Tibial artery (tissue), 4 donors: ENCODE measurements at regions not wholly inside any gene's neighbourhood (a gene's known extent, or its start where the extent isn't known, plus 50 kb on each side); places are given as distances from the start of the nearest gene placed in this dataset.
"Not testable (repeated sequence)": the region's sequence is repeated elsewhere in the genome, so short reads cannot be mapped to it uniquely, and the experiment has no call there.

ENCODE experiments used
- DNase-seq, 2 donors: peaks; one replicate each; pipeline ENCODE4 v3.0.0-alpha.2; 2019
- H3K27ac ChIP-seq, 2 donors: fragments of 200-600 bp; sonication (generic) in 1 of 2; 1 replicate in 1 of 2; 2 replicates in 1 of 2; pipeline ENCODE4 v1.5.1; 2018 to 2019; ENCODE audit warnings: mild to moderate bottlenecking in 1 of 2
- H3K27me3 ChIP-seq, 2 donors: fragments of 200-600 bp; sonication (generic) in 1 of 2; one replicate each; pipeline versions ENCODE4 v1.5.1 to v1.6.0; 2016 to 2019
- H3K36me3 ChIP-seq, 3 donors: fragments of 200-600 bp; sonication (generic) in 2 of 3; one replicate each; pipeline ENCODE4 v1.5.1; 2016 to 2019; ENCODE audit warnings: mild to moderate bottlenecking in 2 of 3
- H3K4me1 ChIP-seq, 4 donors: fragments of 200-600 bp; sonication (generic) in 2 of 4; 1 replicate in 3 of 4; 2 replicates in 1 of 4; pipeline ENCODE4 v1.5.1; 2016 to 2019
- H3K4me3 ChIP-seq, 2 donors: fragments of 200-600 bp; sonication (generic) in 1 of 2; 1 replicate in 1 of 2; 2 replicates in 1 of 2; pipeline ENCODE4 v1.5.1; 2018 to 2019; ENCODE audit warnings: mild to moderate bottlenecking in 2 of 2
- H3K9me3 ChIP-seq, 3 donors: fragments of 200-600 bp; sonication (generic) in 1 of 3; one replicate each; pipeline ENCODE4 v1.5.1; 2016 to 2019
- CTCF ChIP-seq, 2 experiments: fragments of 200-600 bp in 1 of 2; fragments of 450-650 bp in 1 of 2; IDR thresholded peaks; one replicate each; pipeline ENCODE4 v1.5.1; 2017 to 2019; ENCODE audit warnings: antibody characterized with exemption in 2 of 2, mild to moderate bottlenecking in 1 of 2, moderate library complexity in 1 of 2
- intact Hi-C: fragments of 100-400 bp; cut with DNase I; formaldehyde crosslinking; loops from one replicate; pipeline ENCODE4 v1.15.0; 2023; ENCODE audit warnings: low total_unique reads

GRCh38 chr3:153631664-153632063, 469.6 kb downstream of the RAP2B start:
- H3K9me3 ChIP-seq, result no peaks in the 10 kb centered on the region
- intact Hi-C loops, result no loop called here

GRCh38 chr3:153633407-153633806, 471.4 kb downstream of the RAP2B start:
- Histone ChIP-seq H3K4me3 (no peak overlapping the region), H3K4me1 (no peaks in the 10 kb centered on the region), H3K27ac (no peak overlapping the region), H3K36me3 (no peaks in the 10 kb centered on the region), H3K27me3 (no peaks in the 10 kb centered on the region), H3K9me3 (no peaks in the 10 kb centered on the region)
- intact Hi-C loops, result no loop called here
- DNase-seq, result no peak
- no peak for TF ChIP-seq CTCF (IDR thresholded peaks at IDR 0.05)

More at GRCh38 chr3:153631664-153632063, 469.6 kb downstream of the RAP2B start:
- H3K27me3 ChIP-seq, result no peaks in the 10 kb centered on the region
- DNase-seq, result no peak
- TF ChIP-seq CTCF (IDR thresholded peaks at IDR 0.05), result no peak
- H3K27ac ChIP-seq, result no peak overlapping the region
- H3K4me1 ChIP-seq, result no peaks in the 10 kb centered on the region
- H3K36me3 ChIP-seq, result no peaks in the 10 kb centered on the region
- H3K4me3 ChIP-seq, result no peak overlapping the region

- no peaks in the 10 kb centered on the region for H3K36me3 ChIP-seq
- no peak for DNase-seq
- no peaks in the 10 kb centered on the region for H3K4me1 ChIP-seq
- H3K27ac ChIP-seq, result no peak overlapping the region
- no peak for TF ChIP-seq CTCF (IDR thresholded peaks at IDR 0.05)
- H3K9me3 ChIP-seq, result no peaks in the 10 kb centered on the region
- intact Hi-C loops, result no loop called here
- no peaks in the 10 kb centered on the region for H3K27me3 ChIP-seq
- no peak overlapping the region for H3K4me3 ChIP-seq
Measured at GRCh38 chr3:153634683-153635082, 472.7 kb downstream of the RAP2B start.

- H3K36me3 ChIP-seq, result no peaks in the 10 kb centered on the region
- intact Hi-C loops, result no loop called here
- H3K27me3 ChIP-seq, result no peaks in the 10 kb centered on the region
- no peak for TF ChIP-seq CTCF (IDR thresholded peaks at IDR 0.05)
- no peaks in the 10 kb centered on the region for H3K9me3 ChIP-seq
- no peak for DNase-seq
- no peaks in the 10 kb centered on the region for H3K4me1 ChIP-seq
- H3K4me3 ChIP-seq, result no peak overlapping the region
- no peak overlapping the region for H3K27ac ChIP-seq
Measured at GRCh38 chr3:153639631-153640030, 477.6 kb downstream of the RAP2B start.

GRCh38 chr3:153640689-153641665, 479.0 kb downstream of the RAP2B start:
- intact Hi-C loops, result no loop called here
- Histone ChIP-seq H3K4me1 (no peaks in the 10 kb centered on the region), H3K4me3 (no peak overlapping the region), H3K27me3 (no peaks in the 10 kb centered on the region), H3K9me3 (no peaks in the 10 kb centered on the region), H3K27ac (no peak overlapping the region), H3K36me3 (no peaks in the 10 kb centered on the region)
- TF ChIP-seq CTCF (IDR thresholded peaks at IDR 0.05), result no peak
- no peak for DNase-seq

GRCh38 chr3:153642576-153642975, 478.6 kb upstream of the ARHGEF26 start:
- H3K4me3 ChIP-seq, DNase-seq, H3K36me3 ChIP-seq, intact Hi-C loops, H3K9me3 ChIP-seq, H3K27ac ChIP-seq, H3K4me1 ChIP-seq, H3K27me3 ChIP-seq: not testable (repeated sequence)

GRCh38 chr3:153643471-153643870, 477.7 kb upstream of the ARHGEF26 start:
- H3K4me1 ChIP-seq, DNase-seq, H3K27me3 ChIP-seq, H3K4me3 ChIP-seq, intact Hi-C loops, H3K9me3 ChIP-seq, H3K36me3 ChIP-seq, H3K27ac ChIP-seq: not testable (repeated sequence)
